ENCODE measurements at regions not wholly inside any gene's neighbourhood (a gene's known extent, or its start where the extent isn't known, plus 50 kb on each side); places are given as distances from the start of the nearest gene placed in this dataset.

- in situ Hi-C loops (cut with MboI; ENCODE audit: low pct_ligation_motif_present in 1 of 4, low pct_unique_long_range_greater_than_20kb in 1 of 4, low sequenced_read_pairs in 3 of 4) (no loop called here), intact Hi-C loops (cut with DNase I; ENCODE audit: low total_unique reads) (no loop called here)
- Histone ChIP-seq H3K36me3 (no peaks in the 10 kb centered on the region), H3K27ac (no peak overlapping the region), H3K4me3 (no peak overlapping the region), H3K4me1 (no peaks in the 10 kb centered on the region), H3K27me3 (no peaks in the 10 kb centered on the region), H3K9me3 (no peaks in the 10 kb centered on the region)
- DNase-seq, result no peak
- TF ChIP-seq POLR2AphosphoS5 (IDR thresholded peaks at IDR 0.05), result no peak
- TF ChIP-seq EP300 (IDR thresholded peaks at IDR 0.05; ENCODE audit: low read depth), result no peak
- TF ChIP-seq, protein P1, sequence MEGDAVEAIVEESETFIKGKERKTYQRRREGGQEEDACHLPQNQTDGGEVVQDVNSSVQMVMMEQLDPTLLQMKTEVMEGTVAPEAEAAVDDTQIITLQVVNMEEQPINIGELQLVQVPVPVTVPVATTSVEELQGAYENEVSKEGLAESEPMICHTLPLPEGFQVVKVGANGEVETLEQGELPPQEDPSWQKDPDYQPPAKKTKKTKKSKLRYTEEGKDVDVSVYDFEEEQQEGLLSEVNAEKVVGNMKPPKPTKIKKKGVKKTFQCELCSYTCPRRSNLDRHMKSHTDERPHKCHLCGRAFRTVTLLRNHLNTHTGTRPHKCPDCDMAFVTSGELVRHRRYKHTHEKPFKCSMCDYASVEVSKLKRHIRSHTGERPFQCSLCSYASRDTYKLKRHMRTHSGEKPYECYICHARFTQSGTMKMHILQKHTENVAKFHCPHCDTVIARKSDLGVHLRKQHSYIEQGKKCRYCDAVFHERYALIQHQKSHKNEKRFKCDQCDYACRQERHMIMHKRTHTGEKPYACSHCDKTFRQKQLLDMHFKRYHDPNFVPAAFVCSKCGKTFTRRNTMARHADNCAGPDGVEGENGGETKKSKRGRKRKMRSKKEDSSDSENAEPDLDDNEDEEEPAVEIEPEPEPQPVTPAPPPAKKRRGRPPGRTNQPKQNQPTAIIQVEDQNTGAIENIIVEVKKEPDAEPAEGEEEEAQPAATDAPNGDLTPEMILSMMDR (IDR thresholded peaks at IDR 0.05), result no peak
- no peak for TF ChIP-seq POLR2A (IDR thresholded peaks at IDR 0.05)
- WGBS, 2 donors (ENCODE audit: low coverage in 1 of 2), result 69% methylated on average over 8 to 13 of the region's 13 CpGs
Measured at GRCh38 chr18:25827961-25828561, 262.4 kb downstream of the SS18 start.

DNA sequence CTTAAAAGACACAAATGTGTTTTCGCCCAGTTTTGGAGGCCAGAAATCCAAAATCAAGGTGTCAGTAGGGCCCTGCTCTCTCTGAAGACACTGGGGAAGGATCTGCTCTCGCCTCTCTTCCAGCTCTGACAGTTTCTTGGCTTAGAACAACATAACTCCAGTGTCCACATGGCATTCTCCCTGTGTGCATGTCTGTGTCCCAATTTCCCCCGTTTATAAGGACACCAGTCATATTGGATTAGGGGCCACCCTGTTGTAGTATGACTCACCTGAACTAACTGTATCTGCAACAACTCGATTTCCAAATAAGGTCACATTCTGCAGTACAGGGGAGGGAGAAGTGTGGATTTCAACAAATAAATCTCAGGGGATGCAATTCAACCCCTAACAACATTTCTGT is 263.2 kb downstream of the SS18 start:
- intact Hi-C loops (cut with DNase I; ENCODE audit: low total_unique reads), result no loop called here
- WGBS, 2 donors (ENCODE audit: low coverage in 1 of 2), result 67 to 68% methylated on average over 3 to 4 of the region's 4 CpGs
- H3K27me3 ChIP-seq, result no peaks in the 10 kb centered on the region
- in situ Hi-C loops (cut with MboI; ENCODE audit: low pct_ligation_motif_present in 1 of 4, low pct_unique_long_range_greater_than_20kb in 1 of 4, low sequenced_read_pairs in 3 of 4), result no loop called here
- H3K9me3 ChIP-seq, result no peaks in the 10 kb centered on the region
- no peak overlapping the region for H3K4me3 ChIP-seq
- H3K36me3 ChIP-seq, result no peaks in the 10 kb centered on the region
- no peak for DNase-seq
- TF ChIP-seq POLR2A (IDR thresholded peaks at IDR 0.05) (no peak), EP300 (IDR thresholded peaks at IDR 0.05; ENCODE audit: low read depth) (no peak), POLR2AphosphoS5 (IDR thresholded peaks at IDR 0.05) (no peak)
- TF ChIP-seq, protein P1 (IDR thresholded peaks at IDR 0.05), result no peak
- no peak overlapping the region for H3K27ac ChIP-seq
- no peaks in the 10 kb centered on the region for H3K4me1 ChIP-seq

DNA sequence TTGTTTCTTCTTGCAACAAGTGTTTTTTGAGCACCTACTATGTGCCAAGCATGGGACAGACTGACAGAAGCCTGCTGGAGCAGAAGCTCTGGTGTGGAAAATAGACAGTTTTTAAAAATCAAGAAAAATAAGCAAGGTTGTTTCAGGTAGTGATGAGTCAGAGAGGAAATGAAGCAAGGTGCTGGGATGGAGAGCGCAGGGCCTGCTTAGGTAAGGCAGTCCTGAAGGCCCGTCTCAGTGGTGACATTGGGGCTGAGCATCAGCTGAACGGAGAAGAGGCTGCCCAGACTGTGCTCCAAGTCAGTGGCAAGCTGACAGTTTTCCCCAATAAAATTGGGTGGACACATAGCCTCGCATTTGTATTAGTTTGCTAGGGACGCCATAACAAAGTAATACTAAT is 263.6 kb downstream of the SS18 start:
- no peak for TF ChIP-seq POLR2AphosphoS5 (IDR thresholded peaks at IDR 0.05)
- no peak for TF ChIP-seq EP300 (IDR thresholded peaks at IDR 0.05; ENCODE audit: low read depth)
- TF ChIP-seq, protein P1 (IDR thresholded peaks at IDR 0.05), result no peak
- TF ChIP-seq POLR2A (IDR thresholded peaks at IDR 0.05), result no peak
- Histone ChIP-seq H3K36me3 (no peaks in the 10 kb centered on the region), H3K9me3 (no peaks in the 10 kb centered on the region), H3K4me1 (no peaks in the 10 kb centered on the region), H3K27ac (no peak overlapping the region), H3K4me3 (no peak overlapping the region), H3K27me3 (no peaks in the 10 kb centered on the region)
- no peak for DNase-seq
- in situ Hi-C loops (cut with MboI; ENCODE audit: low pct_ligation_motif_present in 1 of 4, low pct_unique_long_range_greater_than_20kb in 1 of 4, low sequenced_read_pairs in 3 of 4) (no loop called here), intact Hi-C loops (cut with DNase I; ENCODE audit: low total_unique reads) (no loop called here)
- WGBS, 2 donors (ENCODE audit: low coverage in 1 of 2), result 73 to 93% methylated on average over 3 to 5 of the region's 5 CpGs

- WGBS, 2 donors (ENCODE audit: low coverage in 1 of 2), result 54 to 83% methylated on average over 3 to 4 of the region's 4 CpGs
- Histone ChIP-seq H3K4me1 (no peaks in the 10 kb centered on the region), H3K9me3 (no peaks in the 10 kb centered on the region), H3K36me3 (no peaks in the 10 kb centered on the region), H3K4me3 (no peak overlapping the region), H3K27ac (no peak overlapping the region), H3K27me3 (no peaks in the 10 kb centered on the region)
- in situ Hi-C loops (cut with MboI; ENCODE audit: low pct_ligation_motif_present in 1 of 4, low pct_unique_long_range_greater_than_20kb in 1 of 4, low sequenced_read_pairs in 3 of 4) (no loop called here), intact Hi-C loops (cut with DNase I; ENCODE audit: low total_unique reads) (no loop called here)
- TF ChIP-seq EP300 (IDR thresholded peaks at IDR 0.05; ENCODE audit: low read depth) (no peak), POLR2A (IDR thresholded peaks at IDR 0.05) (no peak), POLR2AphosphoS5 (IDR thresholded peaks at IDR 0.05) (no peak)
- TF ChIP-seq, protein P1 (IDR thresholded peaks at IDR 0.05), result no peak
- DNase-seq, result no peak
Measured at GRCh38 chr18:25825979-25826776, 264.2 kb downstream of the SS18 start.

Data from transverse colon (tissue), 4 donors.